Myocyte (in vitro differentiated cells): ENCODE measurements at regions not wholly inside any gene's neighbourhood (a gene's known extent, or its start where the extent isn't known, plus 50 kb on each side); places are given as distances from the start of the nearest gene placed in this dataset.

Experiments used
- DNase-seq: peaks from one replicate; pipeline ENCODE4 v3.0.0-alpha.2; 2012; ENCODE audit warnings: low read depth

GRCh38 chr9:2567922-2568321 is 53.7 kb upstream of the VLDLR start:
- peak; percentile 84 for DNase-seq

GRCh38 chr9:2568689-2569088 is 52.9 kb upstream of the VLDLR start:
- DNase-seq: peak; percentile 65

- peak; percentile 100 for DNase-seq
Measured at GRCh38 chr9:2570615-2571479, 50.7 kb upstream of the VLDLR start.
